ENCODE measurements at regions not wholly inside any gene's neighbourhood (a gene's known extent, or its start where the extent isn't known, plus 50 kb on each side); places are given as distances from the start of the nearest gene placed in this dataset.

- no peak overlapping the region for H3K9ac ChIP-seq (ENCODE audit: extremely low read depth, insufficient read length, low read length)
- no peak overlapping the region for H4K91ac ChIP-seq (ENCODE audit: insufficient read length, low read depth, low read length)
- no peak overlapping the region for H3K27ac ChIP-seq (ENCODE audit: insufficient read length, low read depth, low read length)
- H3K23me2 ChIP-seq (ENCODE audit: insufficient read length, low read depth, low read length, poor library complexity, severe bottlenecking) = no peaks in the 10 kb centered on the region
- no peak overlapping the region for H3K18ac ChIP-seq (ENCODE audit: insufficient read length, low read depth, low read length)
- H3K4me1 ChIP-seq (ENCODE audit: insufficient read depth, low read length) = no peaks in the 10 kb centered on the region
- H3K79me1 ChIP-seq (ENCODE audit: insufficient read depth, low read depth, low read length, poor library complexity, severe bottlenecking) = no peaks in the 10 kb centered on the region
- Mint-ChIP-seq H3K36me3 (ENCODE audit: insufficient read depth in 1 of 3, low read depth in 3 of 3) (no peaks in the 10 kb centered on the region), H3K9me3 (no peaks in the 10 kb centered on the region), H3K4me1 (no peaks in the 10 kb centered on the region), H3K27ac (no peak overlapping the region), H3K27me3 (ENCODE audit: low read depth) (no peaks in the 10 kb centered on the region), H3K4me3 (no peak overlapping the region)
- no peak overlapping the region for H4K8ac ChIP-seq (replicated peaks; ENCODE audit: insufficient read length, low read depth, low read length)
- no peak overlapping the region for H3K14ac ChIP-seq (ENCODE audit: insufficient read depth, low read length)
- no peaks in the 10 kb centered on the region for H3K79me2 ChIP-seq (ENCODE audit: insufficient read depth, low read length)
- no peak overlapping the region for H3K56ac ChIP-seq (ENCODE audit: insufficient read length, low read depth, low read length)
- no peak overlapping the region for H2BK120ac ChIP-seq (ENCODE audit: low read depth, low read length, poor library complexity, severe bottlenecking)
- no peaks in the 10 kb centered on the region for H3K9me3 ChIP-seq (ENCODE audit: control insufficient read depth, low read depth, low read length)
- DNase-seq = no peak
- no peak overlapping the region for H4K5ac ChIP-seq (ENCODE audit: insufficient read length, low read depth, low read length)
- H3K23ac ChIP-seq (ENCODE audit: insufficient read length, low read depth, low read length) = no peak overlapping the region
- H2BK5ac ChIP-seq (ENCODE audit: insufficient read length, low read length) = no peak overlapping the region
- no peaks in the 10 kb centered on the region for H3K27me3 ChIP-seq (ENCODE audit: insufficient read depth, low read length)
- no peak overlapping the region for H3K4ac ChIP-seq (ENCODE audit: low read depth, low read length)
- H2BK12ac ChIP-seq (ENCODE audit: insufficient read length, low read depth, low read length) = no peak overlapping the region
- H2AFZ ChIP-seq (ENCODE audit: low read length) = no peak overlapping the region
- no peak overlapping the region for H2AK5ac ChIP-seq (ENCODE audit: insufficient read length, low read length)
- H3T11ph ChIP-seq (ENCODE audit: low read length) = no peak overlapping the region
- no peak overlapping the region for H2BK20ac ChIP-seq (ENCODE audit: low read depth, low read length, poor library complexity, severe bottlenecking)
- TF ChIP-seq, protein P1, sequence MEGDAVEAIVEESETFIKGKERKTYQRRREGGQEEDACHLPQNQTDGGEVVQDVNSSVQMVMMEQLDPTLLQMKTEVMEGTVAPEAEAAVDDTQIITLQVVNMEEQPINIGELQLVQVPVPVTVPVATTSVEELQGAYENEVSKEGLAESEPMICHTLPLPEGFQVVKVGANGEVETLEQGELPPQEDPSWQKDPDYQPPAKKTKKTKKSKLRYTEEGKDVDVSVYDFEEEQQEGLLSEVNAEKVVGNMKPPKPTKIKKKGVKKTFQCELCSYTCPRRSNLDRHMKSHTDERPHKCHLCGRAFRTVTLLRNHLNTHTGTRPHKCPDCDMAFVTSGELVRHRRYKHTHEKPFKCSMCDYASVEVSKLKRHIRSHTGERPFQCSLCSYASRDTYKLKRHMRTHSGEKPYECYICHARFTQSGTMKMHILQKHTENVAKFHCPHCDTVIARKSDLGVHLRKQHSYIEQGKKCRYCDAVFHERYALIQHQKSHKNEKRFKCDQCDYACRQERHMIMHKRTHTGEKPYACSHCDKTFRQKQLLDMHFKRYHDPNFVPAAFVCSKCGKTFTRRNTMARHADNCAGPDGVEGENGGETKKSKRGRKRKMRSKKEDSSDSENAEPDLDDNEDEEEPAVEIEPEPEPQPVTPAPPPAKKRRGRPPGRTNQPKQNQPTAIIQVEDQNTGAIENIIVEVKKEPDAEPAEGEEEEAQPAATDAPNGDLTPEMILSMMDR (conservative IDR thresholded peaks at IDR 0.05) = no peak
- no peak overlapping the region for H3K4me2 ChIP-seq (ENCODE audit: insufficient read depth, insufficient read length, low read length)
- H2BK15ac ChIP-seq (ENCODE audit: low read depth, low read length) = no peak overlapping the region
- no peaks in the 10 kb centered on the region for H4K20me1 ChIP-seq (ENCODE audit: control insufficient read depth, insufficient read depth, insufficient read length)
These were observed 883.6 kb upstream of the C9orf72 start for GRCh38 chr9:28456861-28457260.

Measured in H9 (cell line).